PC-3 (cell line): ENCODE measurements at regions not wholly inside any gene's neighbourhood (a gene's known extent, or its start where the extent isn't known, plus 50 kb on each side); places are given as distances from the start of the nearest gene placed in this dataset.

Experiments
- ATAC-seq: fragments of 200-7000 bp; cut with Tn5 transposase; 2 replicates; pipeline ENCODE4 v1.9.1; 2020; ENCODE audit warnings: mild to moderate bottlenecking, moderate library complexity
- BruUV-seq: library from RNA; stranded (reverse); fragments of 400-500 nt; replicated peaks from 2 replicates; lab custom pipeline; 2021; lab: Mats Ljungman, UMichigan
- CTCF ChIA-PET: fragments of 300-600 bp; sonication (Branson Sonifier 250); formaldehyde crosslinking; loops from one replicate; lab custom pipeline; 2022; ENCODE audit warnings: antibody characterized with exemption; lab: Charles Lee
- POLR2A ChIA-PET: fragments of 300-600 bp; sonication (Branson Sonifier 250); formaldehyde crosslinking; loops from one replicate; lab custom pipeline; 2022; ENCODE audit warnings: antibody characterized with exemption; ENCODE audit not compliant: unreplicated experiment; lab: Charles Lee
- DNase-seq: peaks from one replicate; pipeline ENCODE4 v3.0.0-alpha.2; 2015
- H2AFZ ChIP-seq: fragments of 300-600 bp; sonication (generic); 2 replicates; pipeline ENCODE4 v1.6.0; 2016; ENCODE audit warnings: antibody characterized with exemption, low read length
- H3F3A ChIP-seq: fragments of 300-600 bp; sonication (generic); one replicate; pipeline ENCODE4 v1.6.0; 2017; ENCODE audit warnings: antibody characterized with exemption, low read length, control low read depth, mild to moderate bottlenecking; ENCODE audit not compliant: unreplicated experiment
- H3K27ac ChIP-seq: fragments of 300-600 bp; sonication (generic); 2 replicates; pipeline ENCODE4 v1.5.1; 2016; ENCODE audit warnings: mild to moderate bottlenecking, low read length
- H3K27me3 ChIP-seq: fragments of 300-600 bp; sonication (generic); 2 replicates; pipeline ENCODE4 v1.6.1; 2016; ENCODE audit warnings: low read length, mixed read lengths
- H3K36me3 ChIP-seq: fragments of 300-600 bp; sonication (generic); 2 replicates; pipeline ENCODE4 v1.6.1; 2016; ENCODE audit warnings: low read depth, mixed run types, low read length, mixed read lengths
- H3K4me1 ChIP-seq: fragments of 300-600 bp; sonication (generic); 2 replicates; pipeline ENCODE4 v1.5.1; 2016; ENCODE audit warnings: low read length; ENCODE audit not compliant: insufficient read depth
- H3K4me2 ChIP-seq: fragments of 300-600 bp; sonication (generic); 2 replicates; pipeline ENCODE4 v1.6.0; 2016; ENCODE audit warnings: low read length
- H3K4me3 ChIP-seq: fragments of 300-600 bp; sonication (generic); 2 replicates; pipeline ENCODE4 v1.5.1; 2016; ENCODE audit warnings: mild to moderate bottlenecking, low read length, mixed read lengths
- H3K79me2 ChIP-seq: fragments of 300-600 bp; sonication (generic); 2 replicates; pipeline ENCODE4 v1.6.1; 2017; ENCODE audit warnings: low read length, mixed read lengths
- H3K9ac ChIP-seq: fragments of 300-600 bp; sonication (generic); 2 replicates; pipeline ENCODE4 v1.6.0; 2016; ENCODE audit warnings: mild to moderate bottlenecking, low read length
- H3K9me2 ChIP-seq: fragments of 300-600 bp; sonication (generic); replicated peaks from 2 replicates; pipeline ENCODE4 v1.6.1; 2016; ENCODE audit warnings: mixed run types, low read length, mixed read lengths
- H3K9me3 ChIP-seq: fragments of 300-600 bp; sonication (generic); 2 replicates; pipeline ENCODE4 v1.6.1; 2016; ENCODE audit warnings: low read length, mixed read lengths
- H4K20me1 ChIP-seq: fragments of 300-600 bp; sonication (generic); 2 replicates; pipeline ENCODE4 v1.6.1; 2016; ENCODE audit warnings: low read length, mixed read lengths
- CTCF ChIP-seq: fragments of 300-600 bp; sonication (generic); conservative IDR thresholded peaks from 2 replicates; pipeline ENCODE4 v1.5.1; 2017; ENCODE audit warnings: antibody characterized with exemption, low read depth, mild to moderate bottlenecking, low read length
- EZH2 ChIP-seq: fragments of 300-600 bp; sonication (generic); IDR thresholded peaks from one replicate; pipeline ENCODE4 v1.6.1; 2017; ENCODE audit warnings: antibody characterized with exemption, mild to moderate bottlenecking, low read length; ENCODE audit not compliant: unreplicated experiment
- EZH2phosphoT487 ChIP-seq: fragments of 300-600 bp; sonication (generic); IDR thresholded peaks from 2 replicates; pipeline ENCODE4 v1.6.1; 2018; ENCODE audit warnings: mild to moderate bottlenecking, antibody characterized with exemption, low read length, borderline replicate concordance
- intact Hi-C: fragments of 100-400 bp; cut with micrococcal nuclease; formaldehyde crosslinking; loops from 2 replicates; pipeline ENCODE4 v1.9.0; 2023

GRCh38 chr3:148246291-148246923 is 451.3 kb upstream of the AGTR1 start:
- no peaks in the 10 kb centered on the region for H3K9me2 ChIP-seq
- H3K4me2 ChIP-seq, result no peak overlapping the region
- no peak overlapping the region for H3K9ac ChIP-seq
- H3K4me1 ChIP-seq, result no peaks in the 10 kb centered on the region
- H3K27ac ChIP-seq, result no peak overlapping the region
- H3F3A ChIP-seq, result no peaks in the 10 kb centered on the region
- H3K36me3 ChIP-seq, result no peaks in the 10 kb centered on the region
- DNase-seq (no peak), ATAC-seq (no peak)
- no peaks in the 10 kb centered on the region for H3K9me3 ChIP-seq
- no peak for TF ChIP-seq CTCF
- TF ChIP-seq EZH2, result no peak
- TF ChIP-seq EZH2phosphoT487, result no peak
- no peaks in the 10 kb centered on the region for H3K79me2 ChIP-seq
- ChIA-PET CTCF (interaction anchor here (0.6 kb wide), 1 partner anchor 169 kb away, joined by 3 read pairs; no protein-coding TSS in a partner anchor), POLR2A (no interaction called here)
- intact Hi-C loops, result no loop called here
- H3K27me3 ChIP-seq, result no peaks in the 10 kb centered on the region
- no peaks in the 10 kb centered on the region for H4K20me1 ChIP-seq
- no peak overlapping the region for H2AFZ ChIP-seq
- no peak overlapping the region for H3K4me3 ChIP-seq
- BruUV-seq, result no TSS peak

GRCh38 chr3:148253713-148254112 is 444.0 kb upstream of the AGTR1 start:
- ATAC-seq (no peak), DNase-seq (no peak)
- POLR2A ChIA-PET, result no interaction called here
- H3K9ac ChIP-seq, result no peak overlapping the region
- CTCF ChIA-PET, result no interaction called here
- intact Hi-C loops, result no loop called here
- TF ChIP-seq EZH2 (no peak), EZH2phosphoT487 (no peak), CTCF (no peak)
- no peak overlapping the region for H3K4me2 ChIP-seq
- H3K79me2 ChIP-seq, result no peaks in the 10 kb centered on the region
- H3K4me3 ChIP-seq, result no peak overlapping the region
- BruUV-seq, result no TSS peak
- no peaks in the 10 kb centered on the region for H3F3A ChIP-seq
- H2AFZ ChIP-seq, result no peak overlapping the region
- no peak overlapping the region for H3K27ac ChIP-seq
- H3K4me1 ChIP-seq, result no peaks in the 10 kb centered on the region
- H3K9me2 ChIP-seq, result no peaks in the 10 kb centered on the region
- H3K36me3 ChIP-seq, result no peaks in the 10 kb centered on the region
- no peaks in the 10 kb centered on the region for H4K20me1 ChIP-seq
- no peaks in the 10 kb centered on the region for H3K27me3 ChIP-seq
- H3K9me3 ChIP-seq, result no peaks in the 10 kb centered on the region

GRCh38 chr3:148254402-148254801 is 443.3 kb upstream of the AGTR1 start:
- intact Hi-C loops, result no loop called here
- no peaks in the 10 kb centered on the region for H3K36me3 ChIP-seq
- no peaks in the 10 kb centered on the region for H3F3A ChIP-seq
- H3K79me2 ChIP-seq, result no peaks in the 10 kb centered on the region
- ATAC-seq, result no peak
- H3K4me1 ChIP-seq, result no peaks in the 10 kb centered on the region
- BruUV-seq, result no TSS peak
- CTCF ChIA-PET, result no interaction called here
- H3K9me2 ChIP-seq, result no peaks in the 10 kb centered on the region
- no peaks in the 10 kb centered on the region for H3K9me3 ChIP-seq
- no peak overlapping the region for H2AFZ ChIP-seq
- H3K27ac ChIP-seq, result no peak overlapping the region
- TF ChIP-seq EZH2 (no peak), EZH2phosphoT487 (no peak), CTCF (no peak)
- no peaks in the 10 kb centered on the region for H3K27me3 ChIP-seq
- no peak overlapping the region for H3K9ac ChIP-seq
- H3K4me3 ChIP-seq, result no peak overlapping the region
- no peaks in the 10 kb centered on the region for H4K20me1 ChIP-seq
- DNase-seq, result no peak
- POLR2A ChIA-PET, result no interaction called here
- H3K4me2 ChIP-seq, result no peak overlapping the region
